ENCODE measurements at regions not wholly inside any gene's neighbourhood (a gene's known extent, or its start where the extent isn't known, plus 50 kb on each side); places are given as distances from the start of the nearest gene placed in this dataset.

DNA sequence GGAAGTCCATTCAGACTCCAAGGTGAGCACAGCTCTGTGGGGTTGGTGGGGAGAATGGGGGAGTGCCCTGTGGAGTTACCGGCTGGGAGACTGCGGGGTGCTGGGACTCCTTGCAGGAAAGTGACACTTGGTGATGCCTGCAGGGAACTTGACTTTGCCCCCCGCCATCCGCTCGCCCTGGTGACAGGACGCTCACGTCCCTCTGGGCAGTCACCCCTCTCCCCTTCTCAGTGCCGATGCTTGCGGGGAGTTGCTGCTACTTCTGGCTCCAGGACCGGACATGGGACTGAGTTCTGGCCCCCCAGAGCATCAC is 209.5 kb upstream of the C1orf174 start:
- no peaks in the 10 kb centered on the region for H4K20me1 ChIP-seq (ENCODE audit: insufficient read depth, low read length)
- dilution Hi-C loops (cut with HindIII; ENCODE audit: low sequenced_read_pairs, unreplicated experiment), result no loop called here
- no peak overlapping the region for H3K4ac ChIP-seq (ENCODE audit: low read depth, low read length)
- no peak for TF ChIP-seq MAZ (IDR thresholded peaks at IDR 0.05; ENCODE audit: borderline replicate concordance, low read depth, low read length)
- TF ChIP-seq RFX5 (IDR thresholded peaks at IDR 0.05; ENCODE audit: low read depth, low read length), result no peak
- no peak for TF ChIP-seq RCOR1 (IDR thresholded peaks at IDR 0.05; ENCODE audit: insufficient replicate concordance, low read length)
- TF ChIP-seq SMC3 (IDR thresholded peaks at IDR 0.05; ENCODE audit: low read depth, low read length), result no peak
- no peak for TF ChIP-seq MXI1 (IDR thresholded peaks at IDR 0.05; ENCODE audit: borderline replicate concordance, low read depth, low read length)
- TF ChIP-seq, protein P1, sequence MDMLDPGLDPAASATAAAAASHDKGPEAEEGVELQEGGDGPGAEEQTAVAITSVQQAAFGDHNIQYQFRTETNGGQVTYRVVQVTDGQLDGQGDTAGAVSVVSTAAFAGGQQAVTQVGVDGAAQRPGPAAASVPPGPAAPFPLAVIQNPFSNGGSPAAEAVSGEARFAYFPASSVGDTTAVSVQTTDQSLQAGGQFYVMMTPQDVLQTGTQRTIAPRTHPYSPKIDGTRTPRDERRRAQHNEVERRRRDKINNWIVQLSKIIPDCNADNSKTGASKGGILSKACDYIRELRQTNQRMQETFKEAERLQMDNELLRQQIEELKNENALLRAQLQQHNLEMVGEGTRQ (IDR thresholded peaks at IDR 0.05; ENCODE audit: low read depth, low read length), result no peak
- TF ChIP-seq FOS (IDR thresholded peaks at IDR 0.05; ENCODE audit: low read depth, low read length), result no peak
- no peak for TF ChIP-seq MAFK (IDR thresholded peaks at IDR 0.05; ENCODE audit: low read depth, low read length)
- no peak for TF ChIP-seq POLR2A (IDR thresholded peaks at IDR 0.05; ENCODE audit: low read depth, low read length)
- no peak for TF ChIP-seq BHLHE40 (IDR thresholded peaks at IDR 0.05; ENCODE audit: low read depth, low read length)
- TF ChIP-seq CEBPB (IDR thresholded peaks at IDR 0.05; ENCODE audit: low read depth, low read length), result no peak
- TF ChIP-seq, protein P2, sequence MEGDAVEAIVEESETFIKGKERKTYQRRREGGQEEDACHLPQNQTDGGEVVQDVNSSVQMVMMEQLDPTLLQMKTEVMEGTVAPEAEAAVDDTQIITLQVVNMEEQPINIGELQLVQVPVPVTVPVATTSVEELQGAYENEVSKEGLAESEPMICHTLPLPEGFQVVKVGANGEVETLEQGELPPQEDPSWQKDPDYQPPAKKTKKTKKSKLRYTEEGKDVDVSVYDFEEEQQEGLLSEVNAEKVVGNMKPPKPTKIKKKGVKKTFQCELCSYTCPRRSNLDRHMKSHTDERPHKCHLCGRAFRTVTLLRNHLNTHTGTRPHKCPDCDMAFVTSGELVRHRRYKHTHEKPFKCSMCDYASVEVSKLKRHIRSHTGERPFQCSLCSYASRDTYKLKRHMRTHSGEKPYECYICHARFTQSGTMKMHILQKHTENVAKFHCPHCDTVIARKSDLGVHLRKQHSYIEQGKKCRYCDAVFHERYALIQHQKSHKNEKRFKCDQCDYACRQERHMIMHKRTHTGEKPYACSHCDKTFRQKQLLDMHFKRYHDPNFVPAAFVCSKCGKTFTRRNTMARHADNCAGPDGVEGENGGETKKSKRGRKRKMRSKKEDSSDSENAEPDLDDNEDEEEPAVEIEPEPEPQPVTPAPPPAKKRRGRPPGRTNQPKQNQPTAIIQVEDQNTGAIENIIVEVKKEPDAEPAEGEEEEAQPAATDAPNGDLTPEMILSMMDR (conservative IDR thresholded peaks at IDR 0.05; ENCODE audit: low read depth, low read length), result no peak
- no peak for TF ChIP-seq NFE2L2 (IDR thresholded peaks at IDR 0.05; ENCODE audit: low read depth, low read length)
- no peak overlapping the region for H4K5ac ChIP-seq (ENCODE audit: low read depth, low read length)
- no peak overlapping the region for H4K8ac ChIP-seq (ENCODE audit: low read depth in 2 of 2, low read length in 2 of 2)
- 69% methylated on average over 4 of the region's 10 CpGs; no CpG with 5 or more reads in 1 of the 2 experiments for WGBS, 2 experiments (ENCODE audit: extremely low coverage in 2 of 2, insufficient read length in 1 of 2)
- H4K91ac ChIP-seq (ENCODE audit: insufficient read depth, low read depth, low read length), result no peak overlapping the region
- no peaks in the 10 kb centered on the region for H3K9me1 ChIP-seq (ENCODE audit: insufficient read depth, low read length)
- ChIA-PET CTCF (no interaction called here), POLR2A (ENCODE audit: unreplicated experiment) (no interaction called here)
- H2AFZ ChIP-seq (replicated peaks; ENCODE audit: low read length, poor library complexity), result no peak overlapping the region
- no peak for ATAC-seq (ENCODE audit: low read depth)
- no peak overlapping the region for H2BK15ac ChIP-seq (ENCODE audit: low read depth, low read length)
- intact Hi-C loops (cut with micrococcal nuclease), result no loop called here
- no TSS peak for BruUV-seq (replicated peaks)
- H3K4me1 ChIP-seq (ENCODE audit: control insufficient read depth, insufficient read depth, low read length), result no peaks in the 10 kb centered on the region
- no peak overlapping the region for H3K23ac ChIP-seq (ENCODE audit: low read depth, low read length)
- H3K14ac ChIP-seq (replicated peaks; ENCODE audit: low read depth, low read length), result no peak overlapping the region
- no peak overlapping the region for H3K4me3 ChIP-seq (ENCODE audit: insufficient read depth, low read depth, low read length)
- no peak overlapping the region for H3K4me2 ChIP-seq (ENCODE audit: low read depth, low read length)
- no peak overlapping the region for H2AK9ac ChIP-seq (replicated peaks; ENCODE audit: low read depth, low read length, poor library complexity)
- no peaks in the 10 kb centered on the region for H3K79me1 ChIP-seq (ENCODE audit: low read depth in 1 of 2, low read length in 2 of 2)
- H3K9me3 ChIP-seq (ENCODE audit: control insufficient read depth, insufficient read depth, low read length), result peaks cover 54% of the 10 kb centered on the region
- H3K27me3 ChIP-seq (ENCODE audit: control insufficient read depth, insufficient read depth, low read length), result no peaks in the 10 kb centered on the region
- no peak overlapping the region for H2AK5ac ChIP-seq (ENCODE audit: low read depth, low read length)
- H2BK120ac ChIP-seq (ENCODE audit: low read depth, low read length), result no peak overlapping the region
- no peak overlapping the region for H3K9ac ChIP-seq (ENCODE audit: low read depth, low read length)
- in situ Hi-C loops (cut with MboI; ENCODE audit: low sequenced_read_pairs), result no loop called here
- no peak overlapping the region for H3K27ac ChIP-seq (ENCODE audit: insufficient read depth, low read length)
- DNase-seq, result no peak
- H2BK20ac ChIP-seq (ENCODE audit: low read depth, low read length), result no peak overlapping the region
- no peak overlapping the region for H3K18ac ChIP-seq (ENCODE audit: low read depth, low read length)
- H3K56ac ChIP-seq (ENCODE audit: extremely low read depth, insufficient read depth, low read length), result no peak overlapping the region
- H3K36me3 ChIP-seq (ENCODE audit: control insufficient read depth, insufficient read depth, low read length), result no peaks in the 10 kb centered on the region
- H2BK5ac ChIP-seq (ENCODE audit: low read depth, low read length, poor library complexity, severe bottlenecking), result no peak overlapping the region
